ENCODE measurements at regions not wholly inside any gene's neighbourhood (a gene's known extent, or its start where the extent isn't known, plus 50 kb on each side); places are given as distances from the start of the nearest gene placed in this dataset.

DNA sequence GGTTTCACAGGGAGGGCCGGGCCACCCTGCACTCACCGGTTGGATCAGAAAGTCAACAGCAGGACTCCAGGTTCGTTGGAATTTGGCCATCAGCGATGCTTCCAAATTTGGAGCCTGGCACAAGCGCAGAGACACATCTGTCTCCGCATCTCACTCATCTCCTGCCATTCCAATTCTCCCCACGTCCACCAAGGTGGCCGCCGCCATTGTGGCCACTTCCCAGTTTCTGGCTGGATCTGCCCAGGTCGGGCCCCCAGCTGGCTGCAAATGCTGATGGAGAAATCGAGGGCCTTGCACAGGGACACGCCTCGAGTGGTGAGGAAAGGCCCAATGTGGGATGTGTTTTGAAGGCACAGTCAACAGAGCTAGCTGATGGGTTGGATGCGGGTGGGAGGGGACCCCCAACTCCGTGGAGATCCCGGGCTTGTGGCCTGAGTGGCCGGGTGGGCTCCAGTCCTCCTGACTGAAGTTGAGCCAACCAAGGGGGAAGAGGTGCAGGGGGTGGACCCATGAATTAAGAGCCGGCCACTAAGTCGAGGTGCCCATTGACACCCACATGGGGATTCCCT, 102.7 kb downstream of the CRYAA start:
- TF ChIP-seq, protein P1, sequence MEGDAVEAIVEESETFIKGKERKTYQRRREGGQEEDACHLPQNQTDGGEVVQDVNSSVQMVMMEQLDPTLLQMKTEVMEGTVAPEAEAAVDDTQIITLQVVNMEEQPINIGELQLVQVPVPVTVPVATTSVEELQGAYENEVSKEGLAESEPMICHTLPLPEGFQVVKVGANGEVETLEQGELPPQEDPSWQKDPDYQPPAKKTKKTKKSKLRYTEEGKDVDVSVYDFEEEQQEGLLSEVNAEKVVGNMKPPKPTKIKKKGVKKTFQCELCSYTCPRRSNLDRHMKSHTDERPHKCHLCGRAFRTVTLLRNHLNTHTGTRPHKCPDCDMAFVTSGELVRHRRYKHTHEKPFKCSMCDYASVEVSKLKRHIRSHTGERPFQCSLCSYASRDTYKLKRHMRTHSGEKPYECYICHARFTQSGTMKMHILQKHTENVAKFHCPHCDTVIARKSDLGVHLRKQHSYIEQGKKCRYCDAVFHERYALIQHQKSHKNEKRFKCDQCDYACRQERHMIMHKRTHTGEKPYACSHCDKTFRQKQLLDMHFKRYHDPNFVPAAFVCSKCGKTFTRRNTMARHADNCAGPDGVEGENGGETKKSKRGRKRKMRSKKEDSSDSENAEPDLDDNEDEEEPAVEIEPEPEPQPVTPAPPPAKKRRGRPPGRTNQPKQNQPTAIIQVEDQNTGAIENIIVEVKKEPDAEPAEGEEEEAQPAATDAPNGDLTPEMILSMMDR (IDR thresholded peaks at IDR 0.05) = no peak
- Mint-ChIP-seq H3K27me3 (peaks cover 23% of the 10 kb centered on the region), H3K9me3 (no peaks in the 10 kb centered on the region), H3K4me1 (peaks cover 4% of the 10 kb centered on the region), H3K36me3 (ENCODE audit: low read depth) (no peaks in the 10 kb centered on the region), H3K4me3 (no peak overlapping the region), H3K27ac (no peak overlapping the region)
- ChIA-PET CTCF (no interaction called here), POLR2A (no interaction called here)
- DNase-seq = no peak
- intact Hi-C loops (cut with micrococcal nuclease) = no loop called here
- no peak for ATAC-seq (ENCODE audit: low read depth)

DNA sequence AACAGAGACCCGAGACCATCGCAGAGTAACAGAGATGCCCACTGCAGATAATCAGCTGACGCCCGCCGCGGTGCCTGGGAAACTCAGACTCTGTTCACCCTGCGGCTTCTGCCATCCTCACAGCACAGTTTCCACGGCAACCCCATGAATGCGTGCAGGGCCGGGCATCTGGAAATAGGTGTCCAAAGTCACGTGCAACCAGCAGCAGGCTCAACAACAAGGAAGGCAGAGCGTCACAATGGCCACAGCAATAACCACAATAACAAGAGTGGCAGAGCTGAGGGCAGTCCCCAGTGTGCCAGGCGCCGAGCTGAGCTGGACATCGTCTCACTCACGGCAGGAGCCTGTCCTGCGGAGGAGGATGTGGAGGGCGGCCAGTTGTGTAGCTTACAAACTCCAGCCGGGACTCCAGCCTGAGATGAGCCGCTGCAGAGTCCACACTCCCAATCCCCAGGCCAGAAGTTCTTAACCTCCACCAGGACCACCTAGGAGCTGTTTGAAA, 102.0 kb downstream of the CRYAA start:
- no peak overlapping the region for H3K4me3 Mint-ChIP-seq
- ATAC-seq (ENCODE audit: low read depth) (no peak), DNase-seq (no peak)
- H3K9me3 Mint-ChIP-seq = no peaks in the 10 kb centered on the region
- H3K4me1 Mint-ChIP-seq = peaks cover 4% of the 10 kb centered on the region
- TF ChIP-seq, protein P1 (IDR thresholded peaks at IDR 0.05) = no peak
- intact Hi-C loops (cut with micrococcal nuclease) = no loop called here
- CTCF ChIA-PET = no interaction called here
- POLR2A ChIA-PET = no interaction called here
- H3K27ac Mint-ChIP-seq = no peak overlapping the region
- H3K27me3 Mint-ChIP-seq = peaks cover 21% of the 10 kb centered on the region
- H3K36me3 Mint-ChIP-seq (ENCODE audit: low read depth) = no peaks in the 10 kb centered on the region

DNA sequence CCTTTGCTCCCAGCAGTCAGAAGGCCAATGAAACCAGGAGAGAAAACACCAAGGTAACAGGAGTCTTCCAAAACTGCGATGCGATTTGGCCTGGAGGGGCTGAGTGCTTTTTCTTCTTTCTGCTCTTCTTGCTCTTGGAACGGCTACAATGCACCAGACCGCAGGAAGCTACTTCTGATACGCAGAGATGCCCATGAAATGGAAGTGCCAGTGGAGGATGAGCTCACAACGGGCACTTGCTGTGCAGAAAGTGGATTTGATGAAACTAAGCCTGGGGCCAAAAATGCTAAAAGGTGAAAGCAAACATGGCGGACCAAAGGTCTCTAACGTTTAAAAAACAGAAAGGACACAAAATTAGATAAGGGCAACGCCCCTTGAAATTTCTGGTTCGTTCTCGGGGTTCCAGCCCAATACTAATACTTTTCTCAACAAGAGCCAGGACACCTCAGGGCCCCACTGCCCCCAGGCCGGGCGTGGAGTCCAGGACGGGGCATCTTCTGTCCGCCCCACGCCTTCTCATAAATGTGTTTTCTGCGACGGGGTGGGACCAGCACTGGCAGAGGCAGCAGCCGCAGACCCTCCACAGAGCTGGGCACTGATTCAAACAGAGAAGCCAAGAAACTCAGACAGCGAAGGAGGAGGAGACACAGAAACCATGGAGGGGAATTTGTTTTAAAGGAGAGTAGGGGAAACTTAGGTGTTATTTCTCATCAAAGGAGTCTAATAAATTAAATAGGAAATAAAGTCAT, 101.3 kb downstream of the CRYAA start:
- H3K27me3 Mint-ChIP-seq = peaks cover 19% of the 10 kb centered on the region

DNA sequence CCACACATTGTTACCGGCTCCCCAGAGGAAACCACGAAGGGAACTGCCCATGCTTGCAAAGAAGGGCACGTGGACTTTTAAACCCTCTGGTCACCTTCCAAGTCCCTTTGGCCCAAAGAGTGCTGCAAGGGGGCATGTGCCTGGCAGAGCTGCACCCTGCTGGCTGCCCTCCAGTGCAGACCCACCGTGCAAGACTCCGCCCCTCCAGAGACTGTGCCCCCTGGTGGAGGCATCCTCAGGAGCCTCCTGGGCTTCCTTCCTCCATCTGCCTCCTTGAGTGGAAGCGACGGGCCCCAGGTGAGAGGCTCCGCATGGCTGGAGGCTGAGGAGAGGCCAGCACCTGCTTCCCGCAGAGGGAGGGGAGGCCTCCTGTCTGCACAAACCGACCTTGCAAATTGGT, 100.6 kb downstream of the CRYAA start:
- ATAC-seq (ENCODE audit: low read depth) (no peak), DNase-seq (no peak)
- POLR2A ChIA-PET = no interaction called here
- H3K27ac Mint-ChIP-seq = no peak overlapping the region
- TF ChIP-seq, protein P1 (IDR thresholded peaks at IDR 0.05) = no peak
- H3K4me3 Mint-ChIP-seq = no peak overlapping the region
- no peaks in the 10 kb centered on the region for H3K36me3 Mint-ChIP-seq (ENCODE audit: low read depth)
- intact Hi-C loops (cut with micrococcal nuclease) = no loop called here
- H3K4me1 Mint-ChIP-seq = no peaks in the 10 kb centered on the region
- H3K27me3 Mint-ChIP-seq = peaks cover 19% of the 10 kb centered on the region
- H3K9me3 Mint-ChIP-seq = no peaks in the 10 kb centered on the region
- CTCF ChIA-PET = no interaction called here

More for the DNA sequence above, 101.3 kb downstream of the CRYAA start:
- ATAC-seq (ENCODE audit: low read depth) (no peak), DNase-seq (no peak)
- Mint-ChIP-seq H3K36me3 (ENCODE audit: low read depth) (no peaks in the 10 kb centered on the region), H3K4me1 (no peaks in the 10 kb centered on the region), H3K27ac (no peak overlapping the region), H3K9me3 (no peaks in the 10 kb centered on the region), H3K4me3 (no peak overlapping the region)
- TF ChIP-seq, protein P1 (IDR thresholded peaks at IDR 0.05) = no peak
- POLR2A ChIA-PET = no interaction called here
- CTCF ChIA-PET = no interaction called here
- intact Hi-C loops (cut with micrococcal nuclease) = no loop called here

DNA sequence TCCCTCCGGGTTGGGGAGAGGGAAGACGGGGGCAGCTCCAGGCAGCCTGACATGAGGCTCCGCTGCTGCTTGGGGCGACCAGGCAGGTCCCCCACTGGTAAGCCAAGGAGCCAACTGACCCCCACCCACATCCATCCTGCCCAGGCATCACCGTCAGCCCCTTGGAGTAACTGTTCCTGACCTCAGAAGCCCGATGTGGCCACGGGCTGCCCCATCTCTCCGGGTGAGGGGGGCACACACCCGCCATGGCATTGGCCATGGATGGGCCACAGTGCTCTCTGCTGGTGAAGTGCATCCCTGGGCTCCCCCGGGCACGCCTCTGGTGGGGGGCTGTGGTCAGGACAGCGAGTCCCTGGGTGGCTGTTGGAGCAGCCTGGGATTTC, 100.0 kb downstream of the CRYAA start:
- POLR2A ChIA-PET = no interaction called here
- intact Hi-C loops (cut with micrococcal nuclease) = no loop called here
- no peak overlapping the region for H3K27ac Mint-ChIP-seq
- no peaks in the 10 kb centered on the region for H3K36me3 Mint-ChIP-seq (ENCODE audit: low read depth)
- ATAC-seq (ENCODE audit: low read depth) (no peak), DNase-seq (no peak)
- no peak overlapping the region for H3K4me3 Mint-ChIP-seq
- peaks cover 14% of the 10 kb centered on the region for H3K27me3 Mint-ChIP-seq
- TF ChIP-seq, protein P1 (IDR thresholded peaks at IDR 0.05) = no peak
- no peaks in the 10 kb centered on the region for H3K4me1 Mint-ChIP-seq
- no peaks in the 10 kb centered on the region for H3K9me3 Mint-ChIP-seq
- CTCF ChIA-PET = interaction anchor here (0.7 kb wide), 1 partner anchor 377 kb away, joined by 3 read pairs; no protein-coding TSS in a partner anchor

Measured in activated B cell treated with CpG ODN at 0.5 μM for 24 hours (primary cell).